Astrocyte of the cerebellum (primary cell): ENCODE measurements at regions not wholly inside any gene's neighbourhood (a gene's known extent, or its start where the extent isn't known, plus 50 kb on each side); places are given as distances from the start of the nearest gene placed in this dataset.

ENCODE experiments used
- DNase-seq: peaks from one replicate; pipeline ENCODE4 v3.0.0-alpha.2; 2011; ENCODE audit warnings: low read depth
- H3K4me3 ChIP-seq: 2 replicates; pipeline ENCODE4 v1.5.1; 2011; ENCODE audit warnings: mild to moderate bottlenecking, low read depth, low read length, moderate library complexity
- CTCF ChIP-seq: IDR thresholded peaks from 2 replicates; pipeline ENCODE4 v1.5.1; 2012; ENCODE audit warnings: low read length, low read depth, moderate library complexity, mild to moderate bottlenecking; ENCODE audit errors: missing control alignments
- in situ Hi-C: cut with HindIII; loops from 2 replicates; pipeline ENCODE4 v1.10.0; 2017; ENCODE audit warnings: low sequenced_read_pairs

- no peak overlapping the region for H3K4me3 ChIP-seq
- in situ Hi-C loops, result no loop called here
- TF ChIP-seq CTCF, result no peak
- no peak for DNase-seq
These were observed 130.7 kb downstream of the MREG start for GRCh38 chr2:215882689-215883088.

- in situ Hi-C loops, result no loop called here
These were observed 131.8 kb downstream of the MREG start for GRCh38 chr2:215881582-215881981.

GRCh38 chr2:215880970-215881369, 132.4 kb downstream of the MREG start:
- no peak for DNase-seq
- no peak overlapping the region for H3K4me3 ChIP-seq
- TF ChIP-seq CTCF, result no peak
- in situ Hi-C loops, result no loop called here

More at GRCh38 chr2:215881582-215881981, 131.8 kb downstream of the MREG start:
- no peak for TF ChIP-seq CTCF
- no peak for DNase-seq
- no peak overlapping the region for H3K4me3 ChIP-seq

GRCh38 chr2:215879977-215880940, 133.1 kb downstream of the MREG start:
- in situ Hi-C loops, result no loop called here
- DNase-seq, result no peak

GRCh38 chr2:215879331-215879730, 134.0 kb downstream of the MREG start:
- no peak for TF ChIP-seq CTCF
- no peak for DNase-seq
- H3K4me3 ChIP-seq, result no peak overlapping the region
- in situ Hi-C loops, result no loop called here

More at GRCh38 chr2:215879977-215880940, 133.1 kb downstream of the MREG start:
- no peak for TF ChIP-seq CTCF
- H3K4me3 ChIP-seq, result no peak overlapping the region

GRCh38 chr2:215878476-215879063, 134.8 kb downstream of the MREG start:
- no peak for TF ChIP-seq CTCF
- in situ Hi-C loops, result no loop called here
- DNase-seq, result no peak
- H3K4me3 ChIP-seq, result no peak overlapping the region
